Activated CD4-positive, alpha-beta T cell treated with anti-CD3 and anti-CD28 coated beads for 1 hour (primary cell): ENCODE measurements at regions not wholly inside any gene's neighbourhood (a gene's known extent, or its start where the extent isn't known, plus 50 kb on each side); places are given as distances from the start of the nearest gene placed in this dataset.
"Not testable (repeated sequence)": the region's sequence is repeated elsewhere in the genome, so short reads cannot be mapped to it uniquely, and the experiment has no call there.

ENCODE experiments used
- DNase-seq: peaks from one replicate; pipeline ENCODE4 v3.0.0-alpha.2; 2020

DNA sequence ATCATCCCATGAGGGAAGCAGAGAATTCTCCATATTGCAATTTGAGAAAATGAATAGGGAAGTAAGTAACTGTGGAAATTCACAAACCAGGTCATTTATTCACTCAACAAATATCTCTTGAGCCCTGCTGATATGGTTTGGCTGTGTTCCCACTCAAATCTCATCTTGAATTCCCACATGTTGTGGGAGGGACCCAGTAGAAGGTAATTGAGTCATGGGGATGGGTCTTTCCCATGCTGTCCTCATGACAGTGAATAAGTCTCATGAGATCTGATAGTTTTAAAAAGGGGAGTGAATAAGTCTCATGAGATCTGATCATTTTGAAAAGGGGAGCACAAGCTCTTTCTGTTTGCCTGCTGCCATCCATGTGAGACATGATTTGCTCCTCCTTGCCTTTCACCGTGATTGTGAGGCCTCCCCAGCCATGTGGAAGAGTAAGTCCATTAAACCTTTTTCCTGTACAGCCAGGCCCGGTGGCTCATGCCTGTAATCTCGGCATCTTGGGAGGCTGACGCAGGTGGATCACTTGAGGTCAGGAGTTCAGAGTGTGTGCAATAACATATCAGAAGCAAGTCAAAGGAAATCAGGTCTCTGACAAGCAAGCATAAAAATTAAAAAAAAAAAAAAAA, 193.2 kb downstream of the NDUFA10 start:
- DNase-seq: no peak

DNA sequence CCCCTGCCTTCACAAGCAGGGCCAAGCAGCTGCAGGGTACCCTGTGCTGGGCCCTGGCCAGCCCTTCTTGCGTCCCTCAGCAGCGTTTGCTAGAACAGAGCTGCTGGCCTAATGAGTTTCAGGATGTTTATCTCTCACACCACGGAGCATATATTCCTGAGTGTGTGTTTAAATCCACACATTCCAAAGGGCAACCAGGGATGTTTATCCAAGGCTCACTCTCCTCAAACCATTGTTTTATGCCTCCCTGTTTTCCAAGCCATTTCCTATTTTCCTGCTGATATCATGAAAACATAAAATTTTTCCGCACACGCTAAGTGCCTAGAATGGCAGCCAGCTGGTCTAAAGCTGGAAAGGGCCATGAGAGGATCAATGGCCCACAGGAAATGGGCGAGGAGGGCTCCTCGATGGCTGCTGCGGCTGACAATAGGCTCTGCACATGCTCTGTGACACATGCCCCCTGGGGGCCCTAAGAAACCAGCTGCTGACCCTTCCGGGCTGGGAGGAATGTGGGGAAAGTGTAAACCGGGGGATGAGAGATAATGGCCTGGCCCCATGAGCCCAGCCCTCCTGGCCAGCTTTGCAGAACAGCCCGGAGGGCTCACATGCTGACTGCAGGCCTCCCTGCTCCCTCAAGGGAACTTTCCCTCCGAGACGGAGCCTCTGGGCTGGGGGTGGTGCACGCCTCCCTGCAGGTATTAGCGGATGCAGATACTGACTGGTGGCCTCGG, 194.0 kb downstream of the NDUFA10 start:
- DNase-seq: no peak

DNA sequence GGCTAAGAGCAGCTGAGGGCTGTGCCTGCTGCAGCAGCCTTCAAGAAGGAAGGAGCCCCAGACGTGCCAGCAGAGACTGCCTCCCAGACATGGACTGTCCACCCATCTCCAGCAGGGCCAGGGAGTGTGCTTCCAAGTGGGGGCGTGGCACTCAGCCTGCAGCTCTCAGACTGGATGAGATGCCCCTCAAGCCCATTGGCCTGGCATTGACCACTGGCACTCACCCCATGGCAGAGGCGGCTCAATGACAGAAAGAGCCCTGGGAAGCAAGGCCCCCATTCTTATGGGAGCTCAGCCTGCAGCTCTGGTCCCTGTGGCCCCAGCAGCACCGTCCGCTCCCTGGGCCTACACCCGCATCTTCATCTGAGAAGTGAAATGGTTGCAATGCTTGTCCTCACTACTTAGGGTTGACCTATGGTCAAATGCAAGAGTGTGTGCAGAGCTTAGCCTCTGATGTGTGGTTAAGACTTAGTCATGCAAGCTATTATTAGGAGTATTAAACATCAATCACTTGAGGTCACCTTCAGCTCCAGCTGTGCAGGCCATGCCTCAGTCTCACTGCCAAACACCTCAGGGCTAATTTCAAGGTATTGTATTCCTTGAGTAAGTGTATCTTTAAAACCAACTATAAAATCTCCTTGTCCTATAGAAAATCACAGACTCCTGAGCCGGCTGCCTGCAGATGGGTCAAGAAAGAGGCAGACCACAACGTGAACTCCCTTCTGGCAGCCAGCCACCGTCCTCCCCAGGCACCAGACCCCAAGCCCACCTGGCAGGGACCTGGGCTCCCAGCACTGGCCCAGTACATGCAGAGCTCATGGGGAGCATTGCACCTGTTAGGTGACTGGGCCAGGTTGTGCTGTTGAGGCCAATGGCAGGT, 194.8 kb downstream of the NDUFA10 start:
- DNase-seq: no peak

DNA sequence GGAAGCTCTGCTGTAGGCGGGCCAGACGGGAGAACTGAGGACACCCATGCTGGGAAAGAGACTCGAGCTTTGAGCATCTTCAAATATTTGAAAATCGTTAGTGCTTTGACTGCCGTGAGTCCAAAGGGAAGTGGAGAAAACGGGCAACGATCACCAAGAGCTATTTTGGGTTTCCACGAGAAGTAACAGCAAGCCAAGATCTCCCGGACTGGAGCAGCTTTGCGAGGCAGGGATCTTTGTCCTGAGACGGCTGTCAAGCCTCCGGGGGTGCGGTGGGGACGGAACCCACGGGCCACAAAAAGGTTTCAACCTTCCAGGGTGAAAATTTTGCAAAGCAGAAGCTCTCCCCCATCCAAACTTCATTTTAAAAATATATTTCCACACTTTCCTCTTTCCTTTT, 195.8 kb downstream of the NDUFA10 start:
- no peak for DNase-seq

DNA sequence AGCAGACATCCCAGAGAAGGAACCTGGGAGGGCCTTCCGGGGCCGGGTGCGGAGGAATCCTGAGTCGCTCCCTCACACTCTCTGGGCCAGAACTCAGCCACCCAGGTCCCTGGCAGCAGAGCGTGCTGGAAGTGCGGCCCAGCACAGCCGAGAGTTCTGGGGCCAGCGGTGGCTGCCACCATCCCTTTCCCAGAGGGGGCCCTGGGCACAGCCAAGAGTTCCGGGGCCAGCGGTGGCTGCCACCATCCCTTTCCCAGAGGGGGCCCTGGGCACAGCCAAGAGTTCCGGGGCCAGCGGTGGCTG, 196.2 kb downstream of the NDUFA10 start:
- not testable (repeated sequence) for DNase-seq

DNA sequence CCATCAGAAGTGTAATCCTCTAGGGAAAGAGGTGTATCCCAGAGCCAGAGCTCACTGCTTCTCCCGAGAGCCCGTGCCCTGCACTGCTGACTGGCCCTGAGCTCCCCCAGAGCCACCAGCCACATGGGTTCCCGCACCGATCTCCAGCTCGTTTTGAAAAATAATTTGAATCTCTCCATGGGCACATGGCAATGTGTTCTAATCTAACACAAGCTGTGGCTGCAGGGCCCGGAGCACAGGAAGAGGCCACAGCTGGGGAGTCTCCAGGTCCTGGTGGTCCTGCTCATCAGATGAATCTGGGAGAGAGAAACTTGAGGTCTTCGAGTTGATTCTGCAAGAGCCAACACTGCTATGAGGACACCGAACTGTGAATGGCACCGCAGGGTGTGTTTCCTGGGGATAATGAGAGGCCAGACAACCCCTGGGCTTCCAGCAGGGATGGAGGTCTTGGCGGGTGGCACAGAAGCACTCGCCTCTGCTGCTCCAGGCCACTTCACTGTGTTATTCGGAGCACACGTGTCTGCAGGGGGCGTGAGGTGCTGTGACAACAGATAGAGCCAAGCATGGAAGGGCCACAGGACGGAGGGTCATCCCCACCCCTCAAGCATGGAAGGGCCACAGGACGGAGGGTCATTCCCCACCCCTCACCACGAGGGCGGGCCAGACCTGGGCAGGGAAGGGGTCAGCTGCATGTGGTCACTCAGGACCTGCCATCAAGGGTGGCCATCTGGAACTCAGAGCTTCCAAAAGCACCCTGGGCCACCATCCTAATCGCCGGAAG, 196.8 kb downstream of the NDUFA10 start:
- no peak for DNase-seq

DNA sequence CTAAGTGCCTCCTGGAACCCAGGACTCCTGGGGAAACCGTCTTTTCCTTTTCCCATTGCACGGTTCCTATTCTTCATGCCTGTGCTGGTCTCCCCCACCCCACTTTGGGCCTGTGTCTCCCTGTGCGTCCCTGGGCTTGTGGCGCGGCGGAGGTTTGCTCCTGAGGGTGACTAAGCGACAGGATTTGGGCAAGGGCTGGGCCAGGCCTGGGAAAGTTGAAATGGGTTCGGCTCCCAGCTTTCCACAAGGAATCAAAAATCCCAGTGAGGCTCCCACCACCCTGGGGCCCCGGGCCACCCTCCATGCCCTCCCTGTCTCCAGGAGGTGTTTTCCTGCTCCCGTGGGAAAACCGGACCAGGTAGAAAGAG, 197.6 kb downstream of the NDUFA10 start:
- no peak for DNase-seq

DNA sequence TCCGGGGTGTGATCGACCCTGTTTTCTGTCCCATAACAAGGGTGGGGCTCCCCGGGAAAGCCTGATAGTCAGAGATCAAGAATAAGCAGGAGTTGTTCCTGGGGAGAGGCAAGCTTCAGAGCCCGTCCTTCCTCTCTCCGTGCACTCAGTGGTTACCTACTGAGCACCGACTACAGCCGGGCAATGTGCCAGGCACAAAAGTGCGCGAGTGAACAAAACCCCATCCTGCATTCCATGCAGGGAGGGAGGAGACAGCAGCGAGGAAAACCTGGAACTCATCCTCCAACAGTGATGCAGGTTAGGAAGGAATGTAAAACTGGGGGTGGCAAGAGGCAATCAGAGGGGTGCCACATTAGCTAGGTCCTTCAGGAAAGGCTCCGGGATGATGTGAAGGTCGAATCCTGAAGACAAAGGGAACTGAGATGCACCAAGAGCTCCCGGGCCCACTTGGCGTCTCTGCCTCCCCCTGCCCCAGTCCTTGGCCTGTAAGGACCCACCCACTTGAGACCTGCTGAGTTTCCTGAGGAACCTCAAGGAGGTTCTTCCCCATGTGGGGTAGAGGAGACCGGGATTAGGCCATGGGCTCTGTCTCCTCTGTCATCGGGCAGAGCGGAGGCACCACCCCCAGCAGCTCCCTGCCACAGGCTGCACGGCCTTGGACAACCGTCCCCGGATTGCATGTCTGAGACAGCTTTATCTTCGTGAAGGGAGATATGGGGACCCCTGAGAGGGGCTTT, 198.2 kb downstream of the NDUFA10 start:
- DNase-seq: no peak

DNA sequence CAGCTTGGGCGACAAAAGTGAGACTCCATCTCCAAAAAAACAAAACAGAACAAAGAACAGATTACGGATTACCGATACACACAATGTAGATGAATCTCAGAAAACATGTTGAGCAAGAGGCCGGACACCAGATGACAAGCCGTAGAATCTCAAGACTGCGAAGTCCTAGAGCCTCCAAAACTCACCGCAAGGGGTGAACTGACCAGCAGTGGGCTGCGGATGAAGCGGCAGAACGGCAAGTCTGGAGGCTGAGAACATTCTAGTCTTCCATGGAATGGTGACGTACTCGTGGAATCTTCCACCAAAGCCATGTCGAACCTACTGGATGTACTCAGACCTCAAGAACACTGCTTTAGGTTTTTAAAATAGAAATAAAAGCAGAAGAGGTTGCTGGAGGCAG, 198.8 kb downstream of the NDUFA10 start:
- no peak for DNase-seq

DNA sequence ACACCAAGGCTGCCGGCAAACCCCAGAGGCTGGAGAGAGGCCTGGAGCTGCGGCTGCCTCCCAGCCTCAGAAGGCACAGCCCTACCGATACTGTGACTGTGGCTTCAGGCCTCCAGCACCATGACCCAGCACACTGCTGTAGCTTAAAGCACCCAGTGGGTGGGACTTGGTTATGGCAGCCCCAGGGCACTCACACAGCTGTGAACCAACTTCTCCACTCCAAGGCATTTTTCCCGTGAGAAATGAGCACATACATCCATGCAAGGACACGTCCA, 199.5 kb downstream of the NDUFA10 start:
- no peak for DNase-seq

DNA sequence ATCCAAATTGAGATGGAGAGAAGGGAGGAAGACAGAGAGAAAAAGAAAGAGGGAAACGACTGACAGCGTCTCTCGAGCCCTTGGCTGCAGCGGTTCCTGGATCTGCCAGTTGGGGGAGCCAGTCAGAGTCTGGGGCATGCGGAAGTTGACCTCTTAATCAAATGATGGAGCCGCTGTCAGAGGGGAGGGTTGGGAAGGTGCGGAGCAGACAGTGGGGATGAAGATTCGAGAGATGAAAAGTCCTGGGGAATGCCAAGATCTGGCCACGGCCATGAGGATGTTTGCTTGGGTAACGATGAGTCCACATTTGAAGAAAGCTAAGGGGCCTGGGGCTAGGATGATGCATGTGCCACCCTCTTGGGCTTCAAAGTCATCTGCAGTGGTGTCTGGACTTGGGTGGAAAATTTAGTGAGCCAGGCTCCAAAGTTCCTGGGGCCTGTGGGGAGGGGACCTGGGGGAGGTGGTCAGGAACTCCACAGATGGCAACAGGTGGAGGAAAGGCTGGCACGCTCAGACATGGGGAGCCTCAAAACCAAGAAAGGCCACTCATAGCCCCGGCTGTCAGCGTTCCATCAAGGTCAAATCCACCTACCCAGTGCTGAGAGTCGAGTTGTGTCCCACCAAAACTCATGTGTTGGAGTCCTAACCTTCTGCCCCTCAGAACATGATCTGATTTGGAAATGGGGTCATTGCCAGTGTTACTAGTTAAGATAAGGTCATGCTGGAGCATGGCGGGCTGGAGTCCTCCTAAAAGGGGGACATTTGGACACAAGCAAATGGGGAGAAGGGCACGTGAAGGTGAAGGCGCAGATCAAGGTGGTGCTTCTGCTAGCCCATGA, 200.1 kb downstream of the NDUFA10 start:
- no peak for DNase-seq

DNA sequence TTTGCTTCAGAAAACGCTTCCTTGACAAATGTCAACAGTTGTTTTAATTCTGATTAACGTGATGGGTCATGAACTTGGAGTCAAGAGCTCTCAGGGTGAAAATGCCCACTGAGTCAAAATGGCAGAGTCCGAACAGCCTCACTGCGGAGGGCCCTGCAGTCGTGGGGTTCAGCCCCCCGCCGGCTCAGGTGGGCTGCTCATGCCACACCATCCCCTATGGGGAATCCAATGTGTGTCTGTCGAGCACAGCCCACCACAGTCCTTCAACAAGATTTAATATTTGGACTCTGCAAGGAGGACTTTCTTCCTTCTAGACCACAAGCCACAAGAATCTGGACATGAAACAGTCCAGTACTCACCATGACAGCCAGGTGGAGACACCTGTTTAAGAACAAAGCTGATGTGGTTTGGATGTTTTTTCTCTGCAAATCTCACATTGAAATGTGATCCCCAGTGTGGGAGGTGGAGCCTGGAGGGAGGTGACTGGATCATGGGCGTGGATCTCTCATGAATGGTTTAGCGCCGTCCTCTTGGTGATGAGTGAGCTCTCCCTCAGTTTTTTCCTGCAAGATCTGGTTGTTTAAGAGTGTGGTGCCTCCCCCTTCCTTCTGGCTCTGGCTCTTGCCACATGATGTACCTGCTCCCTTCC, 201.0 kb downstream of the NDUFA10 start:
- no peak for DNase-seq

DNA sequence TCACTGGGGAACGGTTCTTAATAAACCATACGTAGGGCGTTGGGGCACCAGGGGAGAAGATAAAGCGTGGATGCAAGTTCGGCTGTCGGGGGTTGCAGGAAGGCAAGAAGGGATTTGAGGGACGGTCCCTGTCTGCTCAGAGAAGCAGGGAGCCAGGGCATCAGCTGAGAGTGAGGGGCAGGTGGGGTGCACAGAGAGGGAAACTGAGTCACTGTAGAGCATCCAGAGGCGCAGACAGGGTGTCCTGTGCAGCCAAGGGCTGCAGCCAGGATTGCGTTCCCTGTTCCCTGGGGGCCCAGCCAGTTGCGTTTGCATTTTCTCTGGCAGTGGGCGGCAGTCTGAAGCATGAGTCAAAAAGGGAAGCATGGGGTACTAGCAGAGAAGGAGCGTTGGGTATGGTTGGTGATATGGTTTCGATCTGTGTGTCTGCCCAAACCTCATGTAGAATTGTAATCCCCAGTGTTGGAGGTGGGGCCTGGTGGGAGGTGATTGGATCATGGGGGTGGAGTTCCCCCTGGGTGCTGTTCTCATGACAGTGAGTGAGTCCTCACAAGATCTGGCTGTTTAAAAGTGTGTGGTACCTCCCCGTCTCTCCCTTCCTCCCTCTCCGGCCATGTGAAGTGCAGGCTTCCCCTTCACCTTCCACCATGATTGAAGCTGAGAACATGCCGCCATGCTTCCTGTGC, 202.9 kb downstream of the NDUFA10 start:
- DNase-seq: no peak

DNA sequence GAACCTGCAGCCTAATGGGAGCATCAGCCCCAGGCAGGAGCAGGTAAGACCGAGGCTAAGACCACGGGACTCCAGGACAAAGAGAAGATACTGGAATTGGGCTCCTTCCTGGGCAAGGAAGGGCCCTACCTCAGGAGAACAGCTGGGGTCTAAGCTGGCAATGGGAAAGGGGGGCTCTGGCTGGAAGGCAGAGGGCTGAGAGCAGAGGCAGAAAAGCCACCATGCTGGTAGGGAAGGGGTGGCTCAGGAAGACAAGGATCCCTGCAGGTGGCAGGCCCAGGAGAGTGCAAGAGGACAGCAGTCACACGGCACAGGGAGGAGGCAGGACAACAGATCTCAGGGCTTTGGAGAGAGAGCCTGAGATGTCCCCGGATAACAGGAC, 203.5 kb downstream of the NDUFA10 start:
- DNase-seq: no peak

DNA sequence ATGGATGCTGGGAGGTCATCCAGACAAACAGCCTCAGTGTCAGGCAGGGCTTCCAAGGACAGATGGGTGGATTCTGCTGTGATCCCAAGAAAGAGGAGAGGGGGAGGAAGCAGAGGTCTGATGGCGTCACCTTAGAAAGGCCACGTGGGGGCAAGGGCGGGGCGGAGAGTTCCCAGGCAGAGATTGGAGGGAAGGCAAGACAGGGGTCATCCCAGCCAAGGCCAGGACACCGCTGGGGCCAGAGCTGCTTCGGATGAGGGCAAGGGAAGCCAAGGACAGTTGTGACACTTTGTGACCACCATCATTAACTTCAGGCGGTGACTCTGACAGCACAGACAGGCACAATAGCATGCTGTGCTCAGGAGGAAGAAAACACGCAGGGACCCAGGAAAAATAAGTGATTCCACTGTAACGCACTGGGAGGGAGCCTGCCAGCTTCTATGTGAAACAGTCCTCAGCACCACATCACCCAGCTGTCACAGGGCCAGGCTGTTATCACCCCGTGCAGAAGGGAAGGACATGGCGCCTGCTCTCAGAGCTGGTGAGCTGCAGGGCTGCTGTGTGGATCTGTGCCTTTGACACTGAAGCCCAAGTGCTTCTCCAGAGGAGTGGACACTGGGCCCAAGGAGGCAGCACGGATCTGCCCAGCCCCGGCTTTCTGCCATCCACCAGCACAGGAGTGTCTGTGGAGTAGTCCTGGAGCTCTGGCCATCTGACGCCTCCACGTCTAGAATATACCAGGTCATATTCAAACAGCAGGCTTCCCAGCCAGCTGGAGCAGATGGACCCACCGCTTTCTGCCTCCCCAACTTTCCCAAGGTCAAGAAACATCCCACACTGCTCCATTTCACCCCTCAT, 204.1 kb downstream of the NDUFA10 start:
- no peak for DNase-seq

DNA sequence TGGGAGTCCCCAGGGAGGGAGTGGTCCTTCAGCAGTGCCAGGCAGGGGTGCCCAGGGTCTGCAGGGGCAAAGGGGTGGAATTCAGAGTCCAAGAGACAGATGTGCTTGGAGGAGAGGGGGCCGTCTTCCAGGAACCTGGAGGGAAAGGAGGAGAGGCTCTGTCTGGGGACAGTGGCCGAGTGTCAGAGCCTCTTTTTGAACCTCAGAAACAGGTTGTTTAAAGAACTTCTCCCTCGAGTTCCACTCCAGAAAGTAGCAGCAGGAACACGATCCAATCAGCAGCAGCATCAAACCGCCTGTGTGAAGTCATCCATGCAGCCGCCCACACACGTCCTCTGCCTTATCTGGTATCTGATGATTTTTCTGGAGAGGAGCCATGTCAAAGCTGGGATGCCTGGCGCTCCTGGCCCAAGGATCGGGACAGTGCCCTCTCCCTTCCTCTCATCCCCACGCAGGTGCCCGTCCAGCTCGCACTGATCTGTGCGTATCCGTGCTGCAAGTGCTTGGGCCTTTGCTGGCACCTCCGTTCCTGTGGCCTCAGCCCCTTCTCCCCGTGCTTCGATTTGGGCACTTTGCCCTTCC, 205.1 kb downstream of the NDUFA10 start:
- no peak for DNase-seq

DNA sequence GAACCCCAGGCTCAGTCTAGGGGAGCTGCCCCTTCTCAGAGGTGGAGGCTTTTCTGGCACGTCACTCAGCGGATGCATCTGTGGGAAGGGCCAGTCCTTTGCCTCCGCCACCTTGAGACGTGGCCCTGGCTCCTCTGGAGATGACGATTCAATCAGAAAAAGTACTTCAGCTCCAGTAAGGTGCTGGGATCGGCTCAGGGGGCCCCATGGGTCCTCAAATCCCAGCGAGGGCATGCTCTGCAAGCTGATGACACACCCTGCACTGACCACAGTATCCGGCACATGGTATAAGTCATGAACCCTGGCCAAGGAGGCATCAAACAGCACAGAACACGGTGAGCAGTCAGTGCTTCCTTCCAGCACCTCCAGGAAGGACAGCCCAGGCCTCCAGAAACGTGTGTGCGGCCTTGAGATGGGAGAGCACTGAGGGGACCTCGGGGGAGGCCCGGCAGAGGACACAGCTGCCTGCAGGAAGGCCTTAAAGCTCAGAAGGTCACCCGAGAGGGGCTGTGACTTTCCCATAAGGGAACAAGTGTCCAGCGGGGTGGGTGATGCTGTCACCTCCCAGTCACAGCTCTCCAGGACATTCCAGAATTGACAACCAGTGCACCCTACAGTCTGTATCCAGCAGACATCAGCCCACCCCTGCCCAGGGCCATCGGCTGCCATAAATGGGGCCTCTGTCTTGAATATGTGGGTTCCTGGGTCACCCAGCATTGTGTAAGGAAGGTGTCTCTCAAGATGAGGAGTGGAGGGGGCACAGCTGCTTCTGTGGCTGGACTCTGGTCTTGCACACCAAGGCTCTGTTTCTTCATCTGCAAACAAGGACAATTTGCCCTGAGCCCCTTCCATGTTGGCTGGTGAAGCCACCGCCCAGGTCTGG, 205.8 kb downstream of the NDUFA10 start:
- no peak for DNase-seq

DNA sequence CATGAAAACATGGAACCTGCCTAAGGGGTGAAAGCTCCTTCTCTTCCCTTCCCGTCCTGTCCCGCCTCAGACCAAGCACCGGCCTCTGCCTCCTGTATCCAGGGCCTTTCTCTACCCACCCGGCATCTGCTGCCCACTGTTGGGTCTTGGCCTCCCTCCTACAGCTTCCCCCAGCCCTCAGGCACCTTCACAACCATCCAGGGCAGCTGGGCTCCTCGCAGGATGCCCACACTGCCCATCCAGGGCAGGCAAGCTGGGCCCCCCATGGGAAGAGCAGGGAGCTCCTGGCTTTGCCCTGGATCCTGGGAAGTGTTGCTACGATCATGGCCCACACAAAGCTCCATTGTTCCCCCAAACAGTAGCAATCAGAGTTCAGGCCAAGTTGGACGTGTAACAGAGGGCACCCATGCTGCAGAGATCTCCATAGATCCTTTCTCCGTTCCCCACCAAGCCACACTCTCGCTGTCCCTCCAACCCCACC, 206.6 kb downstream of the NDUFA10 start:
- no peak for DNase-seq
